WTC11 (cell line): ENCODE measurements at regions not wholly inside any gene's neighbourhood (a gene's known extent, or its start where the extent isn't known, plus 50 kb on each side); places are given as distances from the start of the nearest gene placed in this dataset.

Experiments
- ARID4B ChIP-seq: sonication (generic); formaldehyde crosslinking; IDR thresholded peaks from 2 replicates; pipeline ENCODE4 v1.8.0; 2023; ENCODE audit warnings: missing genetic modification reagents, mild to moderate bottlenecking, borderline replicate concordance
- ATF6 ChIP-seq: sonication (generic); formaldehyde crosslinking; IDR thresholded peaks from 2 replicates; pipeline ENCODE4 v1.8.1; 2023; ENCODE audit warnings: mild to moderate bottlenecking, missing genetic modification reagents
- FOXP1 ChIP-seq: sonication (generic); formaldehyde crosslinking; IDR thresholded peaks from 2 replicates; pipeline ENCODE4 v1.8.0; 2022; ENCODE audit warnings: missing genetic modification reagents, mild to moderate bottlenecking, moderate library complexity, borderline replicate concordance
- SMAD4 ChIP-seq: sonication (generic); formaldehyde crosslinking; IDR thresholded peaks from 2 replicates; pipeline ENCODE4 v1.8.0; 2022; ENCODE audit warnings: mild to moderate bottlenecking, missing genetic modification reagents
- ZNF121 ChIP-seq: sonication (generic); formaldehyde crosslinking; IDR thresholded peaks from 2 replicates; pipeline ENCODE4 v1.8.0; 2023; ENCODE audit warnings: missing genetic modification reagents
- ZNF138 ChIP-seq: sonication (generic); formaldehyde crosslinking; conservative IDR thresholded peaks from 2 replicates; pipeline ENCODE4 v1.8.1; 2022; ENCODE audit warnings: mild to moderate bottlenecking, moderate library complexity, missing genetic modification reagents
- TF ChIP-seq, protein P1 (sequence below): fragments of 200-600 bp; IDR thresholded peaks from 2 replicates; pipeline ENCODE4 v1.8.0; 2022; ENCODE audit warnings: antibody characterized with exemption
- TF ChIP-seq, protein P2 (sequence below): sonication (generic); formaldehyde crosslinking; IDR thresholded peaks from 2 replicates; pipeline ENCODE4 v1.8.1; 2023; ENCODE audit warnings: mild to moderate bottlenecking, missing genetic modification reagents, moderate library complexity

DNA sequence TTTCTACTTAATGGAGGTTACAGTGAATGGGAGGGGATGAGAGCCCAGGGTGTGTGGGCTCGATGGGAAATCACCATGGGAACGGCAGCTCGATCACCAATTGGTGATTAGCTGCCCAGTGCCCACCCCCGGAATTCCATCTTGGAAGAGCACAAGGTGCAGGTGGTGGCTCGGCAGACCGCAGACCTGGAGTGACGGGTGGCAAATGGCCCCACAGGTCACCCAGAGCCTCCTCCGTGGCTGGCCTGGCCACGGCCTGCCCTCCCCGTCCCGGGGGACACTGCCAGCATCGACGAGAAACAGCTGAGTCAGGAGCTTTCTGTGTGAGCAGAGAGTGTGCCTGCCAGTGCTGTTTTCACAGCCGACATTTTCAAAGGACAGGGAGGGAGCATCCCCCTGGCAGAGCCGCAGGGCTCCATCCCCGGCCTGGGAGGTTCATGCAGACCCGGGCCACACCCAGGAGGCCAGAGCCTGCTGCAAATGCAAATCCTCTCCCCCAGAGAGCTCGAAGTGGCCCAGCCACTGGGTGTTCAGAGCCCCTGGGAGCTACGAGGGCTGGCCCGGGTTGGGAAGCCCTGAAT lies 176.4 kb upstream of the MYT1L start:
- TF ChIP-seq ARID4B (CRISPR knock-in tag) (no peak), ATF6 (no peak), ZNF138 (CRISPR knock-in tag) (no peak), FOXP1 (no peak), SMAD4 (CRISPR knock-in tag) (no peak), ZNF121 (CRISPR knock-in tag) (no peak)
- TF ChIP-seq, protein P1, sequence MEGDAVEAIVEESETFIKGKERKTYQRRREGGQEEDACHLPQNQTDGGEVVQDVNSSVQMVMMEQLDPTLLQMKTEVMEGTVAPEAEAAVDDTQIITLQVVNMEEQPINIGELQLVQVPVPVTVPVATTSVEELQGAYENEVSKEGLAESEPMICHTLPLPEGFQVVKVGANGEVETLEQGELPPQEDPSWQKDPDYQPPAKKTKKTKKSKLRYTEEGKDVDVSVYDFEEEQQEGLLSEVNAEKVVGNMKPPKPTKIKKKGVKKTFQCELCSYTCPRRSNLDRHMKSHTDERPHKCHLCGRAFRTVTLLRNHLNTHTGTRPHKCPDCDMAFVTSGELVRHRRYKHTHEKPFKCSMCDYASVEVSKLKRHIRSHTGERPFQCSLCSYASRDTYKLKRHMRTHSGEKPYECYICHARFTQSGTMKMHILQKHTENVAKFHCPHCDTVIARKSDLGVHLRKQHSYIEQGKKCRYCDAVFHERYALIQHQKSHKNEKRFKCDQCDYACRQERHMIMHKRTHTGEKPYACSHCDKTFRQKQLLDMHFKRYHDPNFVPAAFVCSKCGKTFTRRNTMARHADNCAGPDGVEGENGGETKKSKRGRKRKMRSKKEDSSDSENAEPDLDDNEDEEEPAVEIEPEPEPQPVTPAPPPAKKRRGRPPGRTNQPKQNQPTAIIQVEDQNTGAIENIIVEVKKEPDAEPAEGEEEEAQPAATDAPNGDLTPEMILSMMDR: no peak
- TF ChIP-seq, protein P2, sequence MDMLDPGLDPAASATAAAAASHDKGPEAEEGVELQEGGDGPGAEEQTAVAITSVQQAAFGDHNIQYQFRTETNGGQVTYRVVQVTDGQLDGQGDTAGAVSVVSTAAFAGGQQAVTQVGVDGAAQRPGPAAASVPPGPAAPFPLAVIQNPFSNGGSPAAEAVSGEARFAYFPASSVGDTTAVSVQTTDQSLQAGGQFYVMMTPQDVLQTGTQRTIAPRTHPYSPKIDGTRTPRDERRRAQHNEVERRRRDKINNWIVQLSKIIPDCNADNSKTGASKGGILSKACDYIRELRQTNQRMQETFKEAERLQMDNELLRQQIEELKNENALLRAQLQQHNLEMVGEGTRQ (CRISPR knock-in tag): no peak
